D721Med (cell line): ENCODE measurements at regions not wholly inside any gene's neighbourhood (a gene's known extent, or its start where the extent isn't known, plus 50 kb on each side); places are given as distances from the start of the nearest gene placed in this dataset.

Experiments
- DNase-seq: peaks from one replicate; pipeline ENCODE4 v3.0.0; 2011; ENCODE audit warnings: low spot score; ENCODE audit not compliant: insufficient read length
- FAIRE-seq: peaks from 2 replicates; lab custom pipeline; 2011; peaks lifted over from hg19 to GRCh38; lab: Jason Lieb, UNC
- CTCF ChIP-seq: IDR thresholded peaks from 2 replicates; pipeline ENCODE4 v1.5.1; 2012; ENCODE audit warnings: mild to moderate bottlenecking, control low read depth; ENCODE audit not compliant: insufficient read depth; ENCODE audit errors: missing control alignments

GRCh38 chr6:134758621-134759020 lies 191.3 kb downstream of the ALDH8A1 start:
- no peak for DNase-seq
- no peak for FAIRE-seq
- TF ChIP-seq CTCF, result no peak

GRCh38 chr6:134757911-134758361 lies 192.0 kb downstream of the ALDH8A1 start:
- TF ChIP-seq CTCF, result no peak
- DNase-seq (no peak), FAIRE-seq (no peak)

- no peak for FAIRE-seq
- no peak for TF ChIP-seq CTCF
- DNase-seq, result no peak
Observed at GRCh38 chr6:134756374-134757025, 193.4 kb downstream of the ALDH8A1 start.

GRCh38 chr6:134754013-134754690 lies 195.7 kb downstream of the ALDH8A1 start:
- TF ChIP-seq CTCF, result no peak
- FAIRE-seq, result no peak
- DNase-seq, result no peak

- TF ChIP-seq CTCF, result no peak
- FAIRE-seq (no peak), DNase-seq (no peak)
Observed at GRCh38 chr6:134753001-134753400, 196.9 kb downstream of the ALDH8A1 start.

- FAIRE-seq (no peak), DNase-seq (no peak)
- TF ChIP-seq CTCF, result no peak
Observed at GRCh38 chr6:134752445-134752844, 197.5 kb downstream of the ALDH8A1 start.

- no peak for DNase-seq
Observed at GRCh38 chr6:134750669-134751068, 199.2 kb downstream of the ALDH8A1 start.

More at GRCh38 chr6:134750669-134751068, 199.2 kb downstream of the ALDH8A1 start:
- FAIRE-seq, result no peak
- TF ChIP-seq CTCF, result no peak
